ENCODE measurements at regions not wholly inside any gene's neighbourhood (a gene's known extent, or its start where the extent isn't known, plus 50 kb on each side); places are given as distances from the start of the nearest gene placed in this dataset.
"Not testable (repeated sequence)": the region's sequence is repeated elsewhere in the genome, so short reads cannot be mapped to it uniquely, and the experiment has no call there.

DNA sequence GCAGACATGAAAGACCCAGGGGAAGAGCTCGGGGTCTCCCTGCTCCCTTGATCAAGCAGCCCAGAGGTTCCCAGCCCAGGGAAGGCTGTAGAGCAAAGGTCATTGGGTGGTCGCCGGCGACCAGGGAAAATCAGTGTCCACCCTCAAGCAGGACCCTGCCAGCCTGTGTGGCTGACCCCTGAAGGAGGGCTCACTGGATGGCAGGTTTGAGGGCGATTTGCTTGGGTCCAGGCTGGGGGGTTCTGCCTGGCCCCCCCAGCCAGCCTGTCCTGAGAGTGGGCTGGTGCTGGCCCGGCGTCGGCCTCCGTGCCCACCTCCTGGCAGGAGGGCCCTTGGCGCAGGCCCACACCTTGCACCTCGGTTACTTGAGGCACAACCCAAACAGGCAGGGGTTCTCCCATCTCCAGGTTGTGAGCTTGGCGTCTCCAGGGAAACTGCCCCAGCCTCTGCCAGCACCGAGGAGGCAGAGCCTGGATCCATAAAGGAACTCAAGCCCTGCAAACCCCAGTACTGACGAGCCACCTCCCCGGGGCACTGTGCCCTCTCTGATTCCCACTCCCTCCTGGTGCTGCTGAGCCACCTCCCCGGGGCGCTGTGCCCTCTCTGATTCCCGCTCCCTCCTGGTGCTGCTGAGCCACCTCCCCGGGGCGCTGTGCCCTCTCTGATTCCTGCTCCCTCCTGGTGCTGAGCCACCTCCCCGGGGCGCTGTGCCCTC lies 329.0 kb upstream of the SFSWAP start:
- FAIRE-seq, result no peak

DNA sequence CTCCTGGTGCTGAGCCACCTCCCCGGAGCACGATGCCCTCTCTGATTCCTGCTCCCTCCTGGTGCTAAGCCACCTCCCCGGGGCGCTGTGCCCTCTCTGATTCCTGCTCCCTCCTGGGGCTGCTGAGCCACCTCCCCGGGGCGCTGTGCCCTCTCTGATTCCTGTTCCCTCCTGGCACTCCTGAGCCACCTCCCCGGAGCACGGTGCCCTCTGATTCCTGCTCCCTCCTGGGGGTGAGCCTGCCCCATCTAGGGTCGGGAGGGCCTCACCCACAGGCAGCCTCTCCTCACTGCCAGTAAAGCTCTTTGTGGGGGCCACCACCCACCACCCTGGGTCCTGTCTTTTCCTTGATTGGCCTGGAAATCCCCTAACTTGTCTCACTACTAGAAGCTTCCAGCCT lies 327.6 kb upstream of the SFSWAP start:
- FAIRE-seq, result no peak

DNA sequence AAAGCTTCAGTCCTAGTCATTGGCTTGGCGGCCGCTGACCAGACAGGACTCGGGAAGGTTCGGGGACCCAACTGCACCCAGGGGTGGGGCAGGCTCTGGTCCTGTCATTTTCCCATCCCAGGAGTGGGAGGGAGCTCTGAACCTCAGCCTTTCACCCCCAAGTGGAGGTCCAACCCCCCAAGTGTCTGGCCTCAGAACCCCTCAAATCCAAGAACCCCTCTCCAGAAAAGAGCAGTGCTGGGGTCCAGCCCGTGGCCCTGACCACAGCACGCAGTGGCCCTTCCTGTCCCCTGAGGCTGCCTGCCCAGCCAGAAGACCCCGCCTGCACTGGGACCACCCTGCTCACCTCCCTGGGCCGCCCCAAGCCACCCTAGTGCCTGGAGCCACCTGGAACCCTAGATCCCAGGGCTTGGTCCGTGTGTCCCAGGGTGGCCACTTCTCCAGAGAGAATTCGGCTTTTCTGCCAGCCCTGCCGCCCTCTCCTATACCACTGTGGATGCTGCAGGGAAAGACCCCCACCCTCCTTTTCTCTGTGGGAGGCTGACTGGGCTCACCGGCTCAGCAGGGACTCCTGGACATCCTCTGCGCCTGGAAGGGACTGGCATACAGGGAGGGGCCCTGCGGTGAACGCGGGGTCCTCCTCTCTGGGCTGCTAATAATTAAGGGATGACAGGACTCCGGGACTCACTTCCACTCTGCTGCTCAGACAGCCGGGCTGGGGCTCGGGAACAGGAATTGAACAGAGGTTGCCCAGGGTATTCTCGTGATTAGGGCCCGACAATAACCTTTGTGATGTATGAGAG lies 326.9 kb upstream of the SFSWAP start:
- FAIRE-seq, result no peak

DNA sequence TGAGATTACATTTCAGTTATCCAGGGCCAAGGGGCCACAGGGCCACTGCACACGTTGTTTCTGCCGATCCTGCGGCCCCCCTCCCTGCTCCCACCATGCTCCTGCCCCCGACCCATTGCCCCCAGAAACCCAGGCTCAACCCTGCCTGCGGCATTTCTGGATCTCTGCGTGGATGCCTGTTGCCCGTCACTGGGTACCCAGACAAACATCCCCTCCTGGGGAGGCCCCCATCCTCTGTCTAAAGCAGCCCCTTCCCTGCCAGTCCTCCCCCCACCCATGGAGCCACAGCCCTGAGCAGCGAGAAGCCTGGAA lies 326.4 kb upstream of the SFSWAP start:
- FAIRE-seq, result no peak

DNA sequence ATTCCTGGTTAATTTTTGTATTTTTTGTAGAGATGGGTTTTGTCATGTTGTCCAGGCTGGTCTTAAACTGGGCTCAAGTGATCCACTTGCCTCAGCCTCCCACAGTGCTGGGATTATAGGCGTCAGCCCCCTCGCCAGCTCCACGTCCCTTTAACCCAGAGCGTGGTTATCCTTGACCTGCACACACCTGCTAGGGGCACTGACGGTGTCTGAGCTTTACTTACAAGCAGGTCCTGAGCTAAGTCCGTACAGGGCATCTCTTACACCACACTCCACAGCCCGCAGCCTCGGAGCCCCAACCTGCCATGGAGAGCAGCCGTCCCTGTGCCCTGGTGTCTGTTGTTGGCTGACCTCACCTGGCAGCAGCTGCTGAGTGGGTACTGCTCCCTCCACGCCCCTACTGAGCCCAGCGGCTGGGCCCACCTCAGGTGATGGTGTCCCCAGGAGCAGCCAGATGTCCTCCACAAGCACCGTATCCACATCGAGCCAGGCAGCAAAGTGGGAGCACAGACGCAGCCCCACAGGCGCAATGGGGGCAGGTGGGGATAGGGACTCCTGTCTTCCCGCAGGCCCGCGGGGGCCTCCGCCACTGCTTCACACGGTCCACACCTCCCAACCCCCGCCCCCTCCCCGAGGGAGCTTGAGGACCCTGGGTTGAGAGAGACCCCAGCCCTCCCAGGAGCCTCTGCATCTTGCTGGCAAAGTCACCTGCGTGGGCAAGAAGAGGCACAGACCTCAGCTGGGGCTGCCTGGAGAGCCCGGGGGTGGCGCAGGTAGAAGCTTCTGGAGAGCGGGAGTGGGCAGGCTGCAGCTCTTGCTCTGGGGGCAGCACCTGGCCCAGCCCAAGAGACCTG lies 325.4 kb upstream of the SFSWAP start:
- no peak for FAIRE-seq

DNA sequence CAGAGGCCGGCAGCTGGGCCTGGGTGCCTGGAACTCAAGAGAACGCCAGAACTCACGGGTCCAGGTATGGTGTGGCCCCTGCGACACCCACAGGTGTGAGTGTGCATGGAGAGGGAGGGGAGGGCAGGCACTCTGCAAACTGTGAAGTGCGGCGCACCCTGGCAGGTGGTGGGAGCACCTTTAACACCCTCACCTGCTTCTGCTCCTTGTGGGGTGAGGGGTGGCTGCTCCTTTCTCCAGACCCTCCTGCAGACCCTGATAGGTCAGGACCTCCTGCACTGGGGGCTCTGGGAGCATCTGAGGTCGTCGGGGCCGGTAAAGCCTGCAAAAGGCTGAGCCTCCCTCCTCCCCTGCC lies 324.7 kb upstream of the SFSWAP start:
- no peak for FAIRE-seq

DNA sequence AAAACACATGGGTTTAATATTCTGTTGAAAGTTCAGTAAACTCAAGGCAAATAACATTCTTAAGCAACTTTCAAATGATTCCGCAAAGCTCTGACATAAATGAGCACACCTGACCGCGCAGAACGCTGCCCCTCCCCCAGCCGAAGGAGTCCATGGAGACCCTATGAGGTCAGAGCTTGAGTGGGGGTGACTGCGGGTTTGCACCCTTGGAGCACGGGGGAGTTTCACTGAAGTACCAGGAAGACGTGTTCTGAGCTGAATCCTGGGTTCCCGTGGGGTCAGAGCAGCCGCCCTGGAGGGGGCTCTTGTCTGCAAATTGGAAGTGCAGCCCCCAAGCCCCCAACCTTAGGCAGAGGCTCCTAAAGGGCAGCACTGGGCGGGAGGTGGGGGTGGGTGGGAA lies 324.1 kb upstream of the SFSWAP start:
- FAIRE-seq, result no peak

DNA sequence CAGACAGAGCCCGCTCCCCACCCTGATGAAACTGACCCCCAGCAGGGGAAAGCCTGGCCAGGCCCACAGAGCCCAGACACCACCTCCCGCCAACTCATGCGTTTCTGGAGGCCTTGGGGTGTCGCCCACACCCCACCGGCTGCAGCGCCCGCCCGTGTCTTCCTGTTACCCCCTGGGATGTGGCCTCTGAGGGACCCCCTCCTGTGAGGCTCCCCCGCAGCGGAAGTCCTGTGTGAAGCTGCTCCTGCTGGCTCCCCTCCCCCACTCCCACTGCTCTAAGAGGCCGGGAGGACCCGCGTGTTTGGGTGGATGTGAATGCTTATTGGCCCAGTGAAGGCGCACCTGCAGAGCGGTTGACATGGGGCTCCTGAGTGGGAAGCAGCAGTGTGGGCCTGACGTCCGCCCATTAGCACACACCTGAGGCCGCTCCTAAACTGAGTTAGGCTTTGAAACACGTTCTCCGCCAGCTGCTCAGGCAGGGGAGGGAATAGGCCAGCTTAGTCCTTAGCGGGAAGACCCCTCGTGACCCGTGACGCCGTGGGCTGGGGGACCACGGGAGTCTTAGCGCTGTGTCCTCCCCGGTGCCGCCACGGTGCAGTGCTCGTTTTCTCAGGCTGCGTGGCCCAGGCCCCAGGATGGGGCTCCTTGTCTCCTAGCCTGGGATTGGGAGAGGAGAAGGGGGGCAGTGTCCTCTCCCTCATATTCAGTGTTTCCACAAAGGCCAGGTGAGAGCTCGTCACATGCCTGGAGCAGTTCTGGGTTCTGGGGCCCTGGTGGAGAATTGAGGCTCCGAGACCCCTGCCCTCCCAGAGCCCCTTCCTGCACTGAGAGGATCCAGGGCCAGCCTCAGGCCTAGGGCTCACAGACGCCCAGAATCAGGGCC lies 323.4 kb upstream of the SFSWAP start:
- no peak for FAIRE-seq

DNA sequence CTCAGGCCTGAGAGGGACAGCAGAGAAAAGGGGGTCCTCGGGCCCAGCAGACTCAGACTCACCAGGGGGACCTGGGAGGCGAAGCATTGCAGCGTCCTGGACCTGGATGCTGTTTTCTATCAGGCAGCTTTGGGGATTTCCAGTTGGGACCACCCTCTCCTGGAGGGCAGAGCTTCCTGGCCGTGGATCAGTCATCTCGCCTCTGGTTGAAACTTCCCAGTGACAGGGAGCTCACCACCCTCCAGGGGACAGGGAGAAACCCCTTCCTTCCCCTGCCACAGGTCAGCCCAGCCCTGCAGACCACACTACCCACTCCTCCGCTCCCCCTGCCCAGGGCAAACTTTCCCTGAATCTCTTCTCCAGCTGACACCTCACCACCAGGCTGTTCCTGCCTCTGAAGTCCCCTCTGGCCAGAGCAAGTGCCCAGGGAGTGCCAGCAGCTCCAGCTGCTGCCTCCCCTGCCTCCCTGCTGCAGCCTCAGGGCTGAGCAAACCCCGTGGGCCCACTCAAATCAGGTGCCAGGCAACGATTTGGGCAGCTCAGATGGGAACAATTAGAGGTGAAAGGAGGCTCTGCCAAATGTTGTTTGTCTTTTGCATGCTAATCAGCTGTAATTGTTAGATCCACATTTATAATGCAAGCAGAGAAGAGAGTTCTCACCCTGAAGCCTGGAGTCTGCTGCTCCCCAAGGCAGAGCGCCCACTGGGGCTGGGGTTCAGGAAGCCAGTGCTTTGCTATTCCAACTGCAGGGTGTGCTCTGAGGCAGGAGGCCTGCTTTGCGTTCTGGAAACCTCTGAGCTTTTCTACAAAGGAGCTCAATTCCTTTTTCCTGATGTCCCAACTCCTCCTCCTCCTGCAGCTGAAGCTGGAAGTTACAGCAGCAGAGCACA lies 322.5 kb upstream of the SFSWAP start:
- FAIRE-seq, result not testable (repeated sequence)

DNA sequence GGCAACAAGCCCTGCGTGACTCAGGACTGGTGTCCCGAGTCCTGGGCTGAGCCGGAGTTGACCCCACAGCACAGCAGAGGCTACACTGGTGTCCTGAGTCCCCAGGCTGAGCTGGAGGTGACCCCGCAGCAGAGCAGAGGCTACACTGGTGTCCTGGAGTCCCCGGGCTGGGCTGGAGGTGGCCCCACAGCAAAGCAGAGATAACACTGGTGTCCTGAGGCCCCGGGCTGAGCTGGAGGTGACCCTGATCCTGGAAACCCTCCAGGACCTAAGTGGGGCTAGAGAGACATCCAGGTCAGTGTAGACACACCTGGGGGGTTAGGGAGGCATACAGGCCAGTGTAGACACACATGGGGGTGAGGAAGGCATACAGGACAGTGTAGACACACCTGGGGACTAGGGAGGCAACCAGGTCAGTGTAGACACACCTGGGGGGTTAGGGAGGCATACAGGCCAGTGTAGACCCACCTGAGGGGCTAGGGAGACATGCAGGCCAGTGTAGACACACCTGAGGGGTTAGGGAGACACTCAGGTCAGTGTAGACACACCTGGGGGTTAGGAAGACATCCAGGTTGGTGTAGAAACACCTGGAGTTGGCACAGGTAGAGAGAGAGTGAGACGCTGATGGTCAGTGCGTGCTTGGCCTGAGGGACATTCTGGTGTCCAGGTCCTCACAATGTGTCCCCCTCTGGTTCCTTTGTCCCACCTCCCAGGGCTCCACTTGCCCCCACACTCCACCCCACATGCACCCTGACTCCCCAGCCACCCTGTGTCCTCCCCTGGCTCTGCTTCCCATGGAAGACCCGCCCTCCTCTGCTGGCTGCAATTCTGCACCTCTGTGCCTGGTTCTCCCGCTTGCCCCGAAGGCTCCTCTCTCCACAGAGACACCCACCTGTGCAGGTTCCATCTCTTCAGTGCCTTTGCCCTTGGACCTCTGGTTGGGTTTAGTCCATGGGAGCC lies 321.6 kb upstream of the SFSWAP start:
- no peak for FAIRE-seq

DNA sequence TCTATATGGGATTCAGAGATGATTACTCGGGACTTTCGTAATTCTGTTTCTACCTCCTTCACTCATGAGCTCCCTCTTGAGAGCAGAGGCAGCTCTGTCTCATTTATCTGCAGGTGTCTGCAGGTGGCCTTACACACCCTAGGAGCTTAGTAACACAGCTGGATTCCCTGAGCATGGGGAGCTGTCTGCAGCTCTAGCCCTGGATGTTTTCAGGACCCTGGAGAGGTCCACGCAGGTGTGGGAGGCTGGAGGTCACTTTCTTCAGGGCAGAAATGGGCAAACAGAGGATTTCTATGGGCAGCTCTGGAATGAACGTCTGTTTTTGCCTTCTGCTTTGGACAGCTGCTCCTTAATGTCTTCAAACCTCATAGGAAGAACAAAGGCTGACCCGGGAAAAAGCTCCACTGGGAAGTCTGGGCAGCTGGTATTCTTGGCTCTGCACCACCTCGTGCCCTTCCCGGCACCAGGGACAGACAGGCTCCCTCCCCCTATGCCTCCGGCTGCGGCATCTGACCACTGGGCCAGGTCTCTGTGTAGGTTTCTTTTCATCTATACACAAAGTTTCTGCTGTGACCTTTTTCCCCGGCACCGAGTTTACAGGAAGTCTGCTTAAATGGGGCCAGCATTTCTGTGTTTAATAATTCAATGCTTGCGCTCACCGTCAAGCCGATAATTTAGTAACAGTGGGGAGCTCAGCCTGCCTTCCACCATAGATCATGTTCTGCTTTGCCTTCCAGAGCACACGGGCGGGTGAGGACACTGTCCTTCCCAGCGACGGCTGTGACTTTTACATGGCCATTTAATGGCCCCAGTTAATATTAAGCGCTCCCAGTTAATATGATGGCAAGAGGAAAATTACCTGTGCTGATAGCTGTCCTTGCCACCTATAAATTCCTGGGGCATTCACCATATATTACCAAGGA lies 320.2 kb upstream of the SFSWAP start:
- FAIRE-seq, result no peak

DNA sequence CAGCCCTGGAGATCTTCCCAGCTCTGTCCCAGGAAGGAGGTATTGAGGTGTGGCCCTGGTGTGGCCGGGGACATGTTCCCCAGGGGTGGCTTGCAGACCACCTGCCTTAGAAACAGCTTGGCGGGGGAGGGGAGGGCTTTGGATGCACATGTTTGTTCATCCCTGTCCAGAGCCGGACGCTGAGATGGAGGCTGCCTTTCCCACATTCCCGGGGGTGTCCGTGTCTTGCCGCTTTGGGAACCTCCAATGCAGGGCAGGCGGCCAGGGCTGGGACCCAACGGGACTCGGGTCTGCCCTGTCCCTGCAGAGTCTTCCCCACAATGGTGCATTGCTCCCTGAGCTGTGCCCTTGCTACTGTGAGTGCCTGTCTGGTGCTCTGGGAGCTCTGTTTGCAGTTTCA lies 319.5 kb upstream of the SFSWAP start:
- no peak for FAIRE-seq

DNA sequence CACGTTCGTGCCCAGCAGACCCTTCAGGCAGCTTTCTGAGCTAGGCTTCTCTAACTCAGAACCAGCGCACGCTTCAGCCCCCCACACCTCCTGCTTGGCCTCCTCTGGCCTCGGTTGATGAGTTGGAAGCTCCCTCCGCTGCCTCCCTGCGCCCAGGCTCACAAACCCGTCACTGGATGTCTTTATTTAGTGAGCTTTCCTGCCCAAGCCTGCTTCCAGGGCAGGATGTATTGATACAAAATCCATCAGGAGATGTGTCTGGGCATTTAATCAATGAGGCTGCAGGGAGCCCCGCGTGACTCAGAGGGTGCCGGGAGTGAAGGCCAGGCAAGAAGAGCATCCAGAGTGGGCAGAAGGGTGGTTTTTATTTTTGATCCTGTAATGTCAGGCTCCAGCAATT lies 316.1 kb upstream of the SFSWAP start:
- not testable (repeated sequence) for FAIRE-seq

DNA sequence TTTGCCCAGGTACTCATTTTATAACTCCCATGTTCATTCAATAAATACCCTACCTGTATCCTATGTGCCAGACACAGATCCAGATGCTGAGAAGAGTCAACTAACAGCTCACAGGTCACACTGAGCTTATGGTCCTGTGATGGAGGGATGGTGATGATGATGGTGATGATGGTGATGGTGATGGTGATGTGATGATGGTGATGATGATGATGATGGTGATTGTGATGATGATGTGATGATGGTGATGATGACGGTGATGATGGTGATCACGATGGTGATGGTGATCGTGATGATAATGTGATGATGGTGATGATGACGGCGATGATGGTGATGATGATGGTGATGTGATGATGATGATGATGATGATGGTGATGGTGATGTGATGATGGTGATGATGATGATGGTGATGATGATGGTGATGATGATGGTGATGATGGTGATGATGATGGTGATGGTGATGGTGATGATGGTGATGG lies 315.6 kb upstream of the SFSWAP start:
- FAIRE-seq, result not testable (repeated sequence)

DNA sequence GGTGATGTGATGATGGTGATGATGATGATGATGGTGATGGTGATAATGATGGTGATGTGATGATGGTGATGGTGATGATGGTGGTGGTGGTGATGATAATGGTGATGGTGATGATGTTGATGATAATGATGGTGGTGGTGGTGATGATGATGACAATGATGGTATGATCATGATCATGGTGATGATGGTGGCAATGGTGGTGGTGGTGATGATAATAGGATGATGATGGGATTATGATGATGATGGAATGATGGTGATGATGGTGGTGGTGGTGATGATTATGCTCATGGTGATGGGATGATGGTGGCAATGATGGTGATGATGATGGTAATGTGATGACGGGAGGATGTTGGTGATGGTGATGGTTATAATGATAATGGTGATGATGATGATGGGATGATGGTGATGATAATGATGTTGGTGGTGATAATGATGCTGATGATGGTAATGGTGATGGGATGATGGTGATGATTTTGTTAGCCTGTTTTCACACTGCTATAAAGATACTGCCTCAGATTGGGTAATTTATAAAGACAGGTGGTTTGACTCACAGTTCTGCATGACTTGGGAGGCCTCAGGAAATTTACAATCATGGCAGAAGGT lies 314.8 kb upstream of the SFSWAP start:
- no peak for FAIRE-seq

DNA sequence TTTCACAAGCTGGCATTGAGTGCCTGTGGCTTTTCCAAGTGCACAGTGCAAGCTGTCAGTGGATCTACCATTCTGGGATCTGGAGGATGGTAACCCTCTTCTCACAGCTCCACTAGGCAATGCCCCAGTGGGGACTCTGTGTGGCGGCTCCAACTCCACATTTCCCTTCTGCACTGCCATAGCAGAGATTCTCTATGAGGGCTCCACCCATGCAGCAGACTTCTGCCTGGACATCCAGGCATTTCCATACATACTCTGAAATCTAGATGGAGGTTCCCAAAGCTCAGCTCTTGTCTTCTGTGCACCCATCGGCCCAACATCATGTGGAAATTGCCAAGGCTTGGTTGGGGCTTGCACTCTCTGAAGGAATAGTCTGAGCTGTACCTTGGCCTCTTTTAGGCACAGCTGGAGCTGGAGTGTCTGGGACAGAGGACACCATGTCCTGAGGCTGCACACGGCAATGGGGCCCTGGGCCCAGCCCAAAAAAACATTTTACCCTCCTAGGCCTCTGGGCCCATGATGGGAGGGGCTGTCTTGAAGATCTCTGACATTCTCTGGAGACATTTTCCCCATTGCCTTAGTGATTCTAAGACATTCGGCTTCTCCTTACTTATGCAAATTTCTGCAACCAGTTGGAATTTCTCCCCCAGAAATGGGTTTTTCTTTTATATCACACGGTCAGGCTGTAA lies 313.3 kb upstream of the SFSWAP start:
- no peak for FAIRE-seq

DNA sequence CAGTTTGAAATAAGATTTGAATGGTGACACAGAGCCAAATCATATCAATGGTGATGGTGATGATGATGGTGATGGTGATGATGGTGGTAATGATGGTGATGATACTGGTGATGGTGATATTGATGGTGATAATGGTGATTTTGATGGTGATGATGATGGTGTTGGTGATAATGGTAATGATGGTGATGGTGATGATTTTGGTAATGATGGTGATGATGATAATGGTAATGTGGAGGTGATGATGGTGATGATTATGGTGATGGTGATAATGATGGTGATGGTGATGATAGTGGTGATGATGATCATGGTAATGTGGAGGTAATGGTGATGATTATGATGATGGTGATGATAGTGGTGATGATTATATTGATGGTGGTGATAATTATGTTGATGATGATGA lies 311.9 kb upstream of the SFSWAP start:
- FAIRE-seq, result no peak
